OCI-LY3 (cell line): ENCODE measurements at regions not wholly inside any gene's neighbourhood (a gene's known extent, or its start where the extent isn't known, plus 50 kb on each side); places are given as distances from the start of the nearest gene placed in this dataset.

ENCODE experiments used
- CTCF ChIP-seq: fragments of 200-600, 300-600 bp; sonication (generic); IDR thresholded peaks from 2 replicates; pipeline ENCODE4 v1.5.1; 2014; ENCODE audit warnings: antibody characterized with exemption, low read length, low read depth
- EZH2phosphoT487 ChIP-seq: fragments of 200-600 bp; shearing (Covaris generic); IDR thresholded peaks from 2 replicates; pipeline ENCODE4 v1.6.1; 2018; ENCODE audit warnings: antibody characterized with exemption, mixed run types, low read depth

- no peak for TF ChIP-seq CTCF
- no peak for TF ChIP-seq EZH2phosphoT487
These were observed 193.9 kb downstream of the DLL1 start for GRCh38 chr6:170096803-170097504.
